ENCODE measurements at regions not wholly inside any gene's neighbourhood (a gene's known extent, or its start where the extent isn't known, plus 50 kb on each side); places are given as distances from the start of the nearest gene placed in this dataset.
"Not testable (repeated sequence)": the region's sequence is repeated elsewhere in the genome, so short reads cannot be mapped to it uniquely, and the experiment has no call there.

GRCh38 chr4:158033416-158034120 lies 139.3 kb downstream of the GASK1B start:
- no peak overlapping the region for H2AFZ ChIP-seq (ENCODE audit: low read length)
- TF ChIP-seq CTCF (conservative IDR thresholded peaks at IDR 0.05; ENCODE audit: low read depth, low read length): no peak
- H3K27ac ChIP-seq (ENCODE audit: low read length): no peak overlapping the region
- intact Hi-C loops (cut with micrococcal nuclease): no loop called here
- no peaks in the 10 kb centered on the region for H3K4me1 ChIP-seq (ENCODE audit: insufficient read depth, low read length)
- H3K9me2 ChIP-seq (replicated peaks; ENCODE audit: low read length): no peaks in the 10 kb centered on the region
- no peaks in the 10 kb centered on the region for H3K27me3 ChIP-seq (ENCODE audit: low read length)
- no peak overlapping the region for H3K4me2 ChIP-seq (ENCODE audit: low read length)
- DNase-seq: peak; percentile 23
- H3F3A ChIP-seq (ENCODE audit: low read length, unreplicated experiment): no peaks in the 10 kb centered on the region
- H3K36me3 ChIP-seq (ENCODE audit: low read depth, low read length): no peaks in the 10 kb centered on the region
- H3K9me3 ChIP-seq (ENCODE audit: low read length): no peaks in the 10 kb centered on the region
- ATAC-seq: peak; percentile 35; the same call in 1 of the 2 replicates
- POLR2A ChIA-PET (ENCODE audit: unreplicated experiment): interaction anchor here (0.7 kb wide), 1 partner anchor 134 kb away, joined by 6 read pairs; no protein-coding TSS in a partner anchor
- BruUV-seq (replicated peaks): no TSS peak
- no peaks in the 10 kb centered on the region for H3K79me2 ChIP-seq (ENCODE audit: low read length)
- no peak overlapping the region for H3K9ac ChIP-seq (ENCODE audit: low read length)
- H4K20me1 ChIP-seq (ENCODE audit: low read length): no peaks in the 10 kb centered on the region
- CTCF ChIA-PET: no interaction called here
- H3K4me3 ChIP-seq (ENCODE audit: low read length): no peak overlapping the region

GRCh38 chr4:158032733-158033415 lies 140.0 kb downstream of the GASK1B start:
- no peaks in the 10 kb centered on the region for H3K9me3 ChIP-seq (ENCODE audit: low read length)
- no peak overlapping the region for H3K4me2 ChIP-seq (ENCODE audit: low read length)
- no peaks in the 10 kb centered on the region for H3K9me2 ChIP-seq (replicated peaks; ENCODE audit: low read length)
- intact Hi-C loops (cut with micrococcal nuclease): no loop called here
- ChIA-PET POLR2A (ENCODE audit: unreplicated experiment) (no interaction called here), CTCF (no interaction called here)
- H3K27ac ChIP-seq (ENCODE audit: low read length): no peak overlapping the region
- H3F3A ChIP-seq (ENCODE audit: low read length, unreplicated experiment): no peaks in the 10 kb centered on the region
- no peak overlapping the region for H3K4me3 ChIP-seq (ENCODE audit: low read length)
- no peak for DNase-seq
- no peaks in the 10 kb centered on the region for H3K36me3 ChIP-seq (ENCODE audit: low read depth, low read length)
- H4K20me1 ChIP-seq (ENCODE audit: low read length): no peaks in the 10 kb centered on the region
- no peak overlapping the region for H2AFZ ChIP-seq (ENCODE audit: low read length)
- TF ChIP-seq EZH2phosphoT487 (IDR thresholded peaks at IDR 0.05; ENCODE audit: borderline replicate concordance, low read length) (no peak), CTCF (conservative IDR thresholded peaks at IDR 0.05; ENCODE audit: low read depth, low read length) (no peak), EZH2 (IDR thresholded peaks at IDR 0.05; ENCODE audit: low read length, unreplicated experiment) (no peak)
- ATAC-seq: no peak
- no peak overlapping the region for H3K9ac ChIP-seq (ENCODE audit: low read length)
- no peaks in the 10 kb centered on the region for H3K79me2 ChIP-seq (ENCODE audit: low read length)
- no peaks in the 10 kb centered on the region for H3K27me3 ChIP-seq (ENCODE audit: low read length)
- no TSS peak for BruUV-seq (replicated peaks)
- no peaks in the 10 kb centered on the region for H3K4me1 ChIP-seq (ENCODE audit: insufficient read depth, low read length)

GRCh38 chr4:158028381-158028780 lies 144.4 kb downstream of the GASK1B start:
- H3K4me2 ChIP-seq (ENCODE audit: low read length); H3F3A ChIP-seq (ENCODE audit: low read length, unreplicated experiment); H3K9me3 ChIP-seq (ENCODE audit: low read length); H3K9me2 ChIP-seq (replicated peaks; ENCODE audit: low read length); POLR2A ChIA-PET (ENCODE audit: unreplicated experiment); H3K36me3 ChIP-seq (ENCODE audit: low read depth, low read length); ATAC-seq; H2AFZ ChIP-seq (ENCODE audit: low read length); BruUV-seq (replicated peaks); DNase-seq; H4K20me1 ChIP-seq (ENCODE audit: low read length); H3K79me2 ChIP-seq (ENCODE audit: low read length); H3K27ac ChIP-seq (ENCODE audit: low read length); H3K27me3 ChIP-seq (ENCODE audit: low read length); CTCF ChIA-PET; H3K4me1 ChIP-seq (ENCODE audit: insufficient read depth, low read length); H3K4me3 ChIP-seq (ENCODE audit: low read length); H3K9ac ChIP-seq (ENCODE audit: low read length): not testable (repeated sequence)
- intact Hi-C loops (cut with micrococcal nuclease): loop anchor here (10.0 kb wide), 1 partner anchor 66 kb away; no protein-coding TSS in a partner anchor
